Urinary bladder (tissue), 3 donors: ENCODE measurements at regions not wholly inside any gene's neighbourhood (a gene's known extent, or its start where the extent isn't known, plus 50 kb on each side); places are given as distances from the start of the nearest gene placed in this dataset.
"Not testable (repeated sequence)": the region's sequence is repeated elsewhere in the genome, so short reads cannot be mapped to it uniquely, and the experiment has no call there.

Experiments
- DNase-seq: peaks from one replicate; pipeline ENCODE4 v3.0.0-alpha.2; 2015; ENCODE audit errors: extremely low spot score
- H3K27ac ChIP-seq: one replicate; pipeline ENCODE4 v1.5.1; 2013; ENCODE audit warnings: low read depth, mild to moderate bottlenecking, moderate library complexity
- H3K36me3 ChIP-seq: one replicate; pipeline ENCODE4 v1.6.1; 2013; ENCODE audit warnings: mild to moderate bottlenecking, moderate library complexity; ENCODE audit not compliant: insufficient read depth
- H3K4me1 ChIP-seq: one replicate; pipeline ENCODE4 v1.6.1; 2013; ENCODE audit warnings: mild to moderate bottlenecking, moderate library complexity; ENCODE audit not compliant: insufficient read depth
- H3K4me3 ChIP-seq: one replicate; pipeline ENCODE4 v1.5.1; 2013; ENCODE audit warnings: low read depth, low read length
- WGBS: extraction: QIAGEN DNeasy Blood & Tissue Kit; methylation state at CpG from one replicate; pipeline ENCODE4 v1.1.7; 2013; 5-methylcytosine and 5-hydroxymethylcytosine counted together
- donor health status: healthy with polysubstance abuse.
- donor health status: healthy.

DNA sequence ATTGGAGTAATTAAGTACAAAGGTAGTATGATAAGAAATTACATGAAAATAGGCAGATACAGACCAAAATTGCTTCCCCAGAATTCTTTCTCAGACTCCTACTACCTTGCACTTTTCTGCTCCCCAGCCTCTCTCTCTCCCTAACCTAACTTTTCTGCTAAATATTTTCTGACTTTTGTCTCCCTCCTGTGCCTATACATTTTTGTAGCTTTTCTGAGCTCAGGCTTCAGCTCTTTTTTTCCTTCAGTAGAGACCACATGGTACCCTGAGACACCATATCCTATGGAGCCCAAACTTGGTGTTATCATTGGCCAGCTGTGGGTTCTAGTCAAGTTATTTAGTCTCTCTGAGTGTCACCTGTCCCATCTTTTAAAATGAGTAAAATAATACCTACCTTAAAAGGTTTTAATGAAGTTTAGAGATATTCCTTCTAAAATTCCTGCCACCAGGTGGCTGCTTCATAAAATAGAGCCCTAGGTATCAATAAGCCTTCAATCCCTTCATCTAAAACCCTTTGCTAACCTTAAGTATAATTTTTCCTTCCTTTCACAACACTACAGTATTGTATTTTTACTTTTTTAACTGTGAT is 237.6 kb upstream of the DUSP10 start:
- DNase-seq = no peak
- Histone ChIP-seq H3K27ac (no peak overlapping the region), H3K4me1 (no peaks in the 10 kb centered on the region), H3K4me3 (no peak overlapping the region), H3K36me3 (no peaks in the 10 kb centered on the region)

DNA sequence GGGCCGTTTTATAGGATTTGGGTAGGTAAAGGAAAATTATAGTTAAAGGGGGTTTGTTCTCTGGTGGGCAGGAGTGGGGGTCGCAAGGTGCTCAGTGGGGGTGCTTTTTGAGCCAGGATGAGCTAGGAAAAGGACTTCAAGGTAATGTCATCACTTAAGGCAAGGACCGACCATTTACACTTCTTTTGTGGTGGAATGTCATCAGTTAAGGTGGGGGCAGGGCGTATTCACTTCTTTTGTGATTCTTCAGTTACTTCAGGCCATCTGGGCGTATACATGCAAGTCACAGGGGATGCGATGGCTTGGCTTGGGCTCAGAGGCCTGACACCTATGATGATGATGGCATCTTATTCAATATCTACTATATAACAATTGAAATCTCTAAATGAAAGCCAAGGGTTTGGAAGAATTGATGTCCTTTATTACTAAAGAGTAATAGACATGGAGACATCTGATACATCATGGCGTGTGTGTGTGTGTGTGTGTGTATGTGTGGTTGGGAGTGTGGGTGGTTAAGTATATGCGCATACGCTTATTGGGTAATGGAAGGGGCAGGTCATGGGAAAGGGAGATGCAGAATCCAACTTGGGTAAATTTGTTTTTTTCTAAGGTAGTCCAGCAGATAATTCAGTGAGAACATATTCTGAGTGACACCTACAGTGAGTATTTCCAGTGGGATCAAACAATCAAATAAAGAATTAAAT is 236.9 kb upstream of the DUSP10 start:
- H3K27ac ChIP-seq, DNase-seq: not testable (repeated sequence)
- WGBS = 90% methylated on average over 9 of the region's 9 CpGs

DNA sequence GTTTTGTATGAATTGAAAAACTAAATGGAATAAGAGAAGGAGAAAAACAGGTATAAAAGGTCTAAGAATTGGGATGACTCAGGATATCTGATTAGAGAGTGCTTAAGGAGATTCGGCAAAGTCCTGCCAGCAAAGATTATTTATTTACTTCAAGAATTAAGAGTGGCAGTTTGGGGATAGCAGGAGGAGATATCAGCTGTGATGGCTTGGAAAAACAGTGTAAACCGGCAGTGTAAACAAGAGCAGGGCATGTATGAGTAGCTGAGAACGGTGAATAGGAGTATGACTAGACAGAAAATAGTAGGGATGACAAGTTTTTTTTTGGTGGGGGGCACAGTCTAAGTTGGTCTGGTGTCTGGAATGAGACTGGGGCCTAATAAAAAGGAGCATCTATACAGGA is 231.9 kb upstream of the DUSP10 start:
- not testable (repeated sequence) for H3K36me3 ChIP-seq, H3K4me3 ChIP-seq, H3K27ac ChIP-seq, H3K4me1 ChIP-seq, DNase-seq
- WGBS = 57% methylated on average over 3 of the region's 3 CpGs

More for the DNA sequence above, 236.9 kb upstream of the DUSP10 start:
- H3K4me3 ChIP-seq, H3K36me3 ChIP-seq, H3K4me1 ChIP-seq: not testable (repeated sequence)

DNA sequence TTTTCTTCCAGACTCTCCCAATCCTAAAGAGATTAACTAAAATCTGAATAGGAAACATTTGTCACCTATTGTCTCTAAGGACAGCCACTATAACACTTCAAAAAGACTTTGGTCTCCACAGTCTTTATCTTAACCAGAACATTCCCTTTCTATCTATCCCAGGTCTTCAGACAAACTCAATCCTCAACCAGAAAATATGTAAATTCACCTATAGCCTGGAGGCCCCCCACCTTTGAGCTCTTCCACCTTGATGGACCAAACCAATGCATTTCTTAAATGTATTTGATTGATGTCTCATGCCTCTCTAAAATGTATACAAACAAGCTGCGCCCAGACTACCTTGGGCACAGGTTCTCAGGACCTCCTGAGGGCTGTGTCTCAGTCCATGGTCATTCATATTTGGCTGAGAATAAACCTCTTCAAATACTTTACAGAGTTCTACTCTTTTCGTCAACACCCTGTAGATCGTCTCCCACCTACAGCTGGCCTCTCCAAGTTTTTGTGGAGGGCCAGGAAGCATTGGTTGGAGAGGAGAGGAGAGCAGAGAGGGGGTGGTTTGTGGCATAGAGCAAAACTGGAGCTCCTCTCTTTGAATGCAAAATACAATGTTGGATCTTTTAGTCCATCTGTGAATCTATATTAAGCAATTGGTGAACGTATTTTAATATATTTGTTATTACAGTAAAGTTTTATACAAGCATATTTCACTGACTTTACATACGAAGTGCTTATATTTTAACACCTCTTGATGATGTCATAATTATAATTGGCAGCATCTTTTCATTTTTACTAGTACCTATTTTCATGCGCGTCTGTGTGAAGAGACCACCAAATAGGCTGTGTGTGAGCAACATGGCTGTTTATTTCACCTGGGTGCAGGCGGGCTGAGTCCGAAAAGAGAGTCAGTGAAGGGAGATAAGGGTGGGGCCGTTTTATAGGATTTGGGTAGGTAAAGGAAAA is 230.7 kb upstream of the DUSP10 start:
- DNase-seq = no peak
- Histone ChIP-seq H3K27ac (no peak overlapping the region), H3K36me3 (no peaks in the 10 kb centered on the region), H3K4me1 (no peaks in the 10 kb centered on the region), H3K4me3 (no peak overlapping the region)
- WGBS = 92% methylated on average over 10 of the region's 10 CpGs

DNA sequence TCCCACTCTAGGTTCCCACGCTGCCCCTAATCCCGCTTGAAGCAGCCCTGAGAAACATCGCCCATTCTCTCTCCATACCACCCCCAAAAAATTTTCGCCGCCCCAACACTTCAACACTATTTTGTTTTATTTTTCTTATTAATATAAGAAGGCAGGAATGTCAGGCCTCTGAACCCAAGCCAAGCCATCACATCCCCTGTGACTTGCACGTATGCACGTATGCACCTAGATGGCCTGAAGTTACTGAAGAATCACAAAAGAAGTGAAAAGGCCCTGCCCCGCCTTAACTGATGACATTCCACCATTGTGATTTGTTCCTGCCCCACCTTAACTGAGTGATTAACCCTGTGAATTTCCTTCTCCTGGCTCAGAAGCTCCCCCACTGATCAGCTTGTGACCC is 229.1 kb upstream of the DUSP10 start:
- H3K4me1 ChIP-seq, H3K27ac ChIP-seq, DNase-seq, H3K4me3 ChIP-seq, H3K36me3 ChIP-seq: not testable (repeated sequence)
- WGBS = 94% methylated on average over 8 of the region's 8 CpGs

DNA sequence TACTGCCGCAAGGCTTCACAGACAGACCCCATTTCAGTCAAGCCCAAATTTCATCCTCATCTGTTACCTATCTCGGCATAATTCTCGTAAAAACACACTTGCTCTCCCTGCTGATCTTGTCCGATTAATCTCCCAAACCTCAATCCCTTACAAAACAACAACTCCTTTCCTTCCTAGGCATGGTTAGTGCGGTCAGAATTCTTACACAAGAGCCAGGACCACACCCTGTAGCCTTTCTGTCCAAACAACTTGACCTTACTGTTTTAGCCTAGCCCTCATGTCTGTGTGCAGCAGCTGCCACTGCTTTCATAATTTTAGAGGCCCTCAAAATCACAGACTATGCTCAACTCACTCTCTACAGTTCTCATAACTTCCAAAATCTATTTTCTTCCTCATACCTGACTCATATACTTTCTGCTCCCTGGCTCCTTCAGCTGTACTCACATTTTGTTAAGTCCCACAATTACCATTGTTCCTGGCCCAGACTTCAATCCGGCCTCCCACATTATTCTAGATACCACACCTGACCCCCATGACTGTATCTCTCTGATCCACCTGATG is 227.5 kb upstream of the DUSP10 start:
- not testable (repeated sequence) for H3K36me3 ChIP-seq, DNase-seq, H3K4me3 ChIP-seq, H3K27ac ChIP-seq, H3K4me1 ChIP-seq
- WGBS = 66% methylated on average over 6 of the region's 6 CpGs

DNA sequence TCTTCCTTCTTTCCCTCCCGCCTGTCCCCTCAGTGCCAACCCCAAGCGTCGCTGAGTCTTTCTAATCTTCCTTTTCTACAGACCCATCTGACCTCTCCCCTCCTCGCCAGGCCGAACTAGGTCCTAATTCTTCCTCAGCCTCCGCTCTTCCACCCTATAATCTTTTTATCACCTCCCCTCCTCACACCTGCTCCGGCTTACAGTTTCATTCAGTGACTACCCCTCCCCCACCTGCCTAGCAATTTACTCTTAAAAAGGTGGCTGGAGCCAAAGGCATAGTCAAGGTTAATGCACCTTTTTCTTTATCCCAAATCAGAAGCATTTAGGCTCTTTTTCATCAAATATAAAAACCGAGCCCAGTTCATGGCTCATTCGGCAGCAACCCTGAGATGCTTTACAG is 225.6 kb upstream of the DUSP10 start:
- H3K4me1 ChIP-seq, H3K27ac ChIP-seq, H3K4me3 ChIP-seq, DNase-seq, H3K36me3 ChIP-seq: not testable (repeated sequence)
- WGBS = 86% methylated on average over 9 of the region's 9 CpGs

DNA sequence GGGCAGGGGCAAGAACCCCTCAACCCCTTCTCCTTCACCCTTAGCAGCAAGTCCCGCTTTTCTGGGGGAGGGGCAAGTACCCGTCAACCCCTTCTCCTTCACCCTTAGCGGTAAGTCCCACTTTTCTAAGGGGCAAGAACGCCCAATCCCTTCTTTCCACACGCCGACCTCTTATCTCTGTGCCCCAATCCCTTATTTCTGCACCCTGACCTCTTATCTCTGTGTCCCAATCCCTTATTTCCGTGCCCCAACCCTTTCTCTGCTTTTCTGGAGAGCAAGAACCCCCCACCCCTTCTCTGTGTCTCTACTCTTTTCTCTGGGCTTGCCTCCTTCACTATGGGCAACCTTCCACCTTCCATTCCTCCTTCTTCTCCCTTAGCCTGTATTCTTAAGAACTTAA is 225.0 kb upstream of the DUSP10 start:
- H3K36me3 ChIP-seq, H3K4me3 ChIP-seq, H3K4me1 ChIP-seq, DNase-seq, H3K27ac ChIP-seq: not testable (repeated sequence)
- 92% methylated on average over 7 of the region's 7 CpGs for WGBS

DNA sequence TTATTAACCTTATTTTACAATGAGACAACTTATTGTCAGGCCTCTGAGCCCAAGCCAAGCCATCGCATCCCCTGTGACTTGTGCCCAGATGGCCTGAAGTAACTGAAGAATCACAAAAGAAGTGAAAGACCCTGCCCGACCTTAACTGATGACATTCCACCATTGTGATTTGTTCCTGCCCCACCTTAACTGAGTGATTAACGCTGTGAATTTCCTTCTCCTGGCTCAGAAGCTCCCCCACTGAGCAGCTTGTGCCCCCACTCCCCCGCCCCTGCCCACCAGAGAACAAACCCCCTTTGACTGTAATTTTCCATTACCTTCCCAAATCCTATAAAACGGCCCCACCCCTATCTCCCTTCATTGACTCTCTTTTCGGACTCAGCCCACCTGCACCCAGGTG is 224.0 kb upstream of the DUSP10 start:
- not testable (repeated sequence) for H3K36me3 ChIP-seq, H3K4me1 ChIP-seq, H3K4me3 ChIP-seq, H3K27ac ChIP-seq, DNase-seq
- 81% methylated on average over 6 of the region's 6 CpGs for WGBS

DNA sequence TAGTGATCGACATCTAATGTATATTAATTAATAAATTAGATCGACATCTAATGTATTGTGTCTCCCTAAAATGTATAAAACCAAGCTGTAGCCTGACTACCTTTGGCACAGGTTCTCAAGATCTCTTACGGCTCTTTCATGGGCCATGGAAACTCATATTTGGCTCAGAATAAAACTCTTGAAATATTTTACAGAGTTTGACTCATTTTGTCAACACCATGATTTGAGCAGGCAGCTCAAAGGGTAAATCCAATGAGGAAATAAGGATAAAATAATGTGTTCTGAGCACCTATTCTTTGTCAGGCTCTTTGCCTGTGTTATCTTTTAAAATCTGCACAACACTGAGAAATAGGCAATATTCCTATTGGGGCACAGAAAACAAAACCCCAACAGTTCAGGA is 223.4 kb upstream of the DUSP10 start:
- no peak for DNase-seq
- Histone ChIP-seq H3K27ac (no peak overlapping the region), H3K4me3 (no peak overlapping the region), H3K36me3 (no peaks in the 10 kb centered on the region), H3K4me1 (no peaks in the 10 kb centered on the region)
- WGBS = 92% methylated on average over 3 of the region's 3 CpGs

DNA sequence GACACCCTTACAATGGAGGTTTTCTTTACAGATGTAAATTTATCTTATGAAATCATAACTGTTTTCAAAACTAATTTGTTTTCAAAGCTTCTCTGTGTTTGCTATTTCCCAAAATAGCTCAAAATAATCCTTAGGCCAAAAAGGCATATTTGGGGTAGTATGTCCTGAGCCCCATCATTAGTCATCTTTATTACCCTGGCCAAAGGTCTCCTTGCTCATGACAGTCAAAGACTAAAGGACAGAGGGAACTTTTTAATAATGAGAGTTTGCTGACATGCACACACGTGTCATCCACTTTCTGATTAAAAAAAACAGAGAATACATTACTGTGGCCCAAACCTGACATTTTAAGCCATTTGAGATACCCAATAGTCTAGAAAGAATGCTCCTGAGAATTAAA is 221.9 kb upstream of the DUSP10 start:
- DNase-seq = no peak
- no peak overlapping the region for H3K27ac ChIP-seq
- WGBS = 80% methylated on average over 1 of the region's 1 CpG
- H3K36me3 ChIP-seq = no peaks in the 10 kb centered on the region
- H3K4me1 ChIP-seq = no peaks in the 10 kb centered on the region
- no peak overlapping the region for H3K4me3 ChIP-seq

DNA sequence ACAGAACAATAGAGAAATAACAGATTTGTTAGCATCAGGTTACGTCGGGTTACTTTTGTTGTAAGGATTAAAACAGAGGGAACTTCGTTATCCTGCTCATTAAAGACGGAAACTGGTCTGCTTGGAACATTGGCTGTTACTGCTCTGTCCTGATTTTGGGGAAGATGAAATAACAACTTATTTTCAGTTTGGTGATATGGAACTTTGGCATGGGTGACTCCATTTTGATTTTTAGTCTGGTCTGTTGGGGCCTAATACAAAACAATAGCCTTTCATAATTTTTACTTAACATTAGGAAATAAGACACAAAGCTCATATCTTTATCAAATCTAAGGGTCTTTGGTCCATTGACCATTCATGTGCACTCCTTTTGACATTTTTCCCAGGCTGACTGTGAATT is 220.5 kb upstream of the DUSP10 start:
- WGBS = 96% methylated on average over 4 of the region's 4 CpGs
- Histone ChIP-seq H3K4me1 (peaks cover 1% of the 10 kb centered on the region), H3K36me3 (no peaks in the 10 kb centered on the region), H3K4me3 (no peak overlapping the region), H3K27ac (no peak overlapping the region)
- no peak for DNase-seq

DNA sequence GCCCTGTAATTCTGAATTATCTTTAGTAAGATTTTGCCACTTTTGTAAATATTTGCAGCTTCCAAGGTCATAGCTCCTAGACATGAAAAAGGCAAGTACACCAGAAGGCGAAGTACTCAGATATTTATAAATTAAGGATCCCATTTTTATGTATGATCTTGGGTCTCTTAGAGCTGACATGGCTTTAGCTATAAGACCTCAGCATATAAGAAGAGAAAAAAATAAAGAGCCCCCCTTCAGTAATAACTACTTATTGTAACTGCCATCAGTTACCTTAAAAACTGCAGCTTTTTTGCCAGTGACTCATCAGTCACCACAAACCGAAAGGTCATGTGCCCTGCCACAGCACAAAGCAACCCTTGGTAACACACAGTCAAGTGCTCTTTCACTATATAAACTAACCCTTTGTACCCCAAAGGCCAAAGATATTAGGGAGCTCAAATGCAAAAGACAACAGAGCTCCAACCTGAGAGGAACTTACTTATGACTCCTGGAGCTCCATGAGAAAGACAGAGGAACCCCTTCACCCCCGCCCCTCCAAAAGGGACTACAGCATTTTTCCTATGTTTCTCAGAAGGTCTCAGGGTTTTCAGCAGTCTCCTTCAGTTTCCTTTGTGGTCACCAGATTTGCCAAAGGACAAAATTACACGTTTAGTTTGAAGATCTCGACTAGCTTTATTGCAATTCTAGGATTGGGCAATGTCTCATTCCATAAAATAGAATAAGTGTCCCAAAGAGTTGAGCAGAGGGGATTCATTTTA is 219.8 kb upstream of the DUSP10 start:
- no peak for DNase-seq
- WGBS = 76% methylated on average over 5 of the region's 5 CpGs
- Histone ChIP-seq H3K27ac (no peak overlapping the region), H3K4me1 (peaks cover 1% of the 10 kb centered on the region), H3K4me3 (no peak overlapping the region), H3K36me3 (no peaks in the 10 kb centered on the region)
